ENCODE measurements at regions not wholly inside any gene's neighbourhood (a gene's known extent, or its start where the extent isn't known, plus 50 kb on each side); places are given as distances from the start of the nearest gene placed in this dataset.

DNA sequence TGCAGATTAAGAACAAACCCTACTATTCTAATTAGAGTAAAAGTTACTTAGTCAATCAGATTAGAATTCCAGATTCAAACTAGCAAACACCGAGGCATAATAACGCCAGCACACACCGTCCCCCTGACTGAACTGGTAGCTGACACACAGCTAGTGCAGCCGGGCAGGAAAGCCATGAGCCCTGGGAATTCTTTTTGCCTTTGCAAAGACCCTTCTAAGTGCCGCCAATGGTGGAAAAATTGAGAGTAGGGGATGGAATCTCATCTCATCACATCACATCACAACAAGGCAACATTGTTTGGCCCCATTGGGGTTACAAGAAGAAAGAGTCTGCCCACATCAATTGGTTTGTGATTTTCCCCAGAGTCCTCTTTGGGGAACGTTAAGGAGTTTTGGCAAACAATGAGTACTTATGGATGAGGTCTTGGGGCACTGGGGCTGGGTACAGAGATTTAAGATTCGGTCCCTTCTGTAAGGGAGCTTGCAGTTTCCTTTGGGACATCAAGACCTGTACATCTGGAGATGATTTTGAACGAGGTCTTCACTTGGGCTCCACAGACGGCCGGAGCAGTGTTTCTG lies 120.4 kb upstream of the MEF2A start:
- no peak overlapping the region for H3K9ac ChIP-seq
- no peak for TF ChIP-seq EZH2phosphoT487 (IDR thresholded peaks at IDR 0.05)
- no peak for TF ChIP-seq CTCF (IDR thresholded peaks at IDR 0.05)
- TF ChIP-seq EZH2 (IDR thresholded peaks at IDR 0.05), result no peak
- no peaks in the 10 kb centered on the region for H3K79me2 ChIP-seq (ENCODE audit: low read depth)
- no peak overlapping the region for H3K4me3 Mint-ChIP-seq
- H3K4me1 ChIP-seq, result no peaks in the 10 kb centered on the region
- H3K9me3 ChIP-seq (ENCODE audit: low read depth), result no peaks in the 10 kb centered on the region
- no peaks in the 10 kb centered on the region for H4K20me1 ChIP-seq (ENCODE audit: low read depth)
- no peaks in the 10 kb centered on the region for H3F3A ChIP-seq (ENCODE audit: low read depth)
- no peak for DNase-seq (ENCODE audit: low spot score)
- H3K27me3 Mint-ChIP-seq (ENCODE audit: insufficient read depth, low read depth), result peaks cover 11% of the 10 kb centered on the region
- no peak overlapping the region for H3K4me3 ChIP-seq
- H3K4me2 ChIP-seq, result no peak overlapping the region
- H3K27ac ChIP-seq, result no peak overlapping the region
- no peaks in the 10 kb centered on the region for H3K36me3 Mint-ChIP-seq
- H2AFZ ChIP-seq (replicated peaks), result no peak overlapping the region
- no peaks in the 10 kb centered on the region for H3K9me3 Mint-ChIP-seq
- H3K27ac Mint-ChIP-seq, result no peak overlapping the region
- H3K36me3 ChIP-seq, result no peaks in the 10 kb centered on the region
- no peaks in the 10 kb centered on the region for H3K27me3 ChIP-seq
- peaks cover 22% of the 10 kb centered on the region for H3K4me1 Mint-ChIP-seq

DNA sequence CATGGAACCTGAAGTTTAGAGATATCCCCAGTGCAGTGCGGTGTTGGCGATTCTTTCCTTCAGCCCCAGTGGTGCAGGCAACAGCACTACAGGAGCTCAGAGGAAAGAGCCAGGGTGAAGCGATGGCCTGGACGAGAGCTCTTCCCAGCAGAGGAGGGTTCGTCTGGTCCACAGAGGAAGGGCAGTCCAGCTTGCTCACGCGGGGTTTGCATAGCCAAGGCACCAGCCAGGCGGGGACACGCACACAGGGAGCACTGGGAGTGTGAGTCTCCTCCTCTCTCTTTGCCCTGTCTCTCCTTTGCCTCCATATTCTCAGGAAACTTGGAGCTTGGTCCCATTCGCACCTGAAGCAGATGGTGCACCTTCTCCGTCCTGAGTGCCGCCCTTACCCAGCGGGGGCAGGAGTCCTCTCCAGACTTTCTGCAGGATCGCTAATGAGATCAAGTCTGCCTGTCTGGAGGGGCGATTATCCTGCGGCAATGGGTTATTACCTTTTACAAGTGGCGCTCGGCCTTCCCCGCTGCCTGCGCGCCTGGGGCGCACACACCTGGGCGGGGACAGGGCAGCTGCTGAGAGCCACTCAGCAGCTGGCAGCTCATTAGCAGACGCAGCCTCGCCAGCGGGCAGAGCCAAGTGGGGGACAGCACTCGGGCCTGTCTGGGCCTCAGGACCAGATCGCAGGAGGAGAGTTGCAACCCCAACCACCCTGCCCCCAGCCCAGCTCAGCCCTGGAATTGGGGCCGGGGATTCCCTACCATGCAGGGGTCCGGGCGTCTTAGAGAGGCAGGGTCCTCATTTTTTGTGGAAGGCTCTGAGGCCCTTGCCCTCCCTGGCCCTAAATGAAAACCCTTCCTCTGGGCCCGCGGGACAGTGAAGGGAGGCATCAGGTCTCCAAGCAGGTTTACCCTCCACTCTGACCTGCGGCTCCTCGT lies 119.0 kb upstream of the MEF2A start:
- Histone ChIP-seq H3K27ac (no peak overlapping the region), H3K4me1 (no peaks in the 10 kb centered on the region), H2AFZ (replicated peaks) (no peak overlapping the region), H3K9me3 (ENCODE audit: low read depth) (no peaks in the 10 kb centered on the region), H3K27me3 (no peaks in the 10 kb centered on the region), H3K36me3 (no peaks in the 10 kb centered on the region), H3K4me2 (no peak overlapping the region), H3K9ac (no peak overlapping the region), H3K4me3 (no peak overlapping the region), H4K20me1 (ENCODE audit: low read depth) (no peaks in the 10 kb centered on the region), H3F3A (ENCODE audit: low read depth) (no peaks in the 10 kb centered on the region), H3K79me2 (ENCODE audit: low read depth) (no peaks in the 10 kb centered on the region)
- DNase-seq (ENCODE audit: low spot score), result no peak
- Mint-ChIP-seq H3K27me3 (ENCODE audit: insufficient read depth, low read depth) (peaks cover 6% of the 10 kb centered on the region), H3K4me1 (peaks cover 23% of the 10 kb centered on the region), H3K9me3 (no peaks in the 10 kb centered on the region), H3K27ac (no peak overlapping the region), H3K4me3 (no peak overlapping the region), H3K36me3 (no peaks in the 10 kb centered on the region)
- no peak for TF ChIP-seq EZH2phosphoT487 (IDR thresholded peaks at IDR 0.05)
- no peak for TF ChIP-seq EZH2 (IDR thresholded peaks at IDR 0.05)

- H3K4me1 ChIP-seq, result no peaks in the 10 kb centered on the region
- no peaks in the 10 kb centered on the region for H3K9me3 ChIP-seq (ENCODE audit: low read depth)
- no peak overlapping the region for H3K27ac ChIP-seq
- no peaks in the 10 kb centered on the region for H3F3A ChIP-seq (ENCODE audit: low read depth)
- H4K20me1 ChIP-seq (ENCODE audit: low read depth), result no peaks in the 10 kb centered on the region
- H3K4me1 Mint-ChIP-seq, result peaks cover 16% of the 10 kb centered on the region
- H3K4me3 ChIP-seq, result no peak overlapping the region
- H3K9ac ChIP-seq, result no peak overlapping the region
- H3K36me3 ChIP-seq, result no peaks in the 10 kb centered on the region
- no peak overlapping the region for H3K4me2 ChIP-seq
- no peaks in the 10 kb centered on the region for H3K9me3 Mint-ChIP-seq
- no peak for DNase-seq (ENCODE audit: low spot score)
- no peak overlapping the region for H2AFZ ChIP-seq (replicated peaks)
- H3K27me3 ChIP-seq, result no peaks in the 10 kb centered on the region
- H3K4me3 Mint-ChIP-seq, result no peak overlapping the region
- H3K27ac Mint-ChIP-seq, result no peak overlapping the region
- no peaks in the 10 kb centered on the region for H3K36me3 Mint-ChIP-seq
- peaks cover 5% of the 10 kb centered on the region for H3K27me3 Mint-ChIP-seq (ENCODE audit: insufficient read depth, low read depth)
- no peak for TF ChIP-seq CTCF (IDR thresholded peaks at IDR 0.05)
- TF ChIP-seq EZH2 (IDR thresholded peaks at IDR 0.05), result no peak
- no peak for TF ChIP-seq EZH2phosphoT487 (IDR thresholded peaks at IDR 0.05)
- H3K79me2 ChIP-seq (ENCODE audit: low read depth), result no peaks in the 10 kb centered on the region
These were observed 118.0 kb upstream of the MEF2A start for GRCh38 chr15:99447497-99448371.

Measured in neural progenitor cell (in vitro differentiated cells).